Right cardiac atrium (tissue), 5 donors: ENCODE measurements at regions not wholly inside any gene's neighbourhood (a gene's known extent, or its start where the extent isn't known, plus 50 kb on each side); places are given as distances from the start of the nearest gene placed in this dataset.

Experiments
- ATAC-seq, 2 donors: fragments of 200-7000 bp; cut with Tn5 transposase; one replicate each; pipeline versions ENCODE4 v1.8.0 to v1.9.1; 2020; ENCODE audit warnings: moderate library complexity in 2 of 2, mild to moderate bottlenecking in 1 of 2
- DNase-seq, 3 donors: peaks; one replicate each; pipeline ENCODE4 v3.0.0-alpha.2; 2020
- H3K27ac ChIP-seq: one replicate; pipeline ENCODE4 v1.5.1; 2013; ENCODE audit warnings: mild to moderate bottlenecking, low read length, control low read depth, moderate library complexity
- H3K27me3 ChIP-seq: one replicate; pipeline ENCODE4 v1.6.1; 2013; ENCODE audit not compliant: control insufficient read depth, insufficient read depth
- H3K4me1 ChIP-seq: one replicate; pipeline ENCODE4 v1.6.1; 2013; ENCODE audit warnings: low read length; ENCODE audit not compliant: control insufficient read depth, insufficient read depth
- H3K4me3 ChIP-seq: one replicate; pipeline ENCODE4 v1.5.1; 2013; ENCODE audit warnings: low read length, control low read depth
- H3K9me3 ChIP-seq: one replicate; pipeline ENCODE4 v1.6.1; 2013; ENCODE audit warnings: low read length; ENCODE audit not compliant: control insufficient read depth
- WGBS: extraction: QIAGEN DNeasy Blood & Tissue Kit; methylation state at CpG from one replicate; pipeline ENCODE4 v1.1.7; 2013; 5-methylcytosine and 5-hydroxymethylcytosine counted together
- intact Hi-C, 4 donors: fragments of 100-400 bp; cut with DNase I; formaldehyde crosslinking; loops; one replicate each; pipeline versions ENCODE4 v1.11.0 to v1.14.0; 2022 to 2023
- donor health status: healthy with polysubstance abuse.
- donor health status: DM: no; HTN: yes; CAD: no.
- donor health status: DM: no; HTN: no; CAD: no.
- donor health status: DM: no; HTN: yes; CAD: no; lungs with severe emphysema.
- donor health status: DM: yes; HTN: yes; CAD: no.

DNA sequence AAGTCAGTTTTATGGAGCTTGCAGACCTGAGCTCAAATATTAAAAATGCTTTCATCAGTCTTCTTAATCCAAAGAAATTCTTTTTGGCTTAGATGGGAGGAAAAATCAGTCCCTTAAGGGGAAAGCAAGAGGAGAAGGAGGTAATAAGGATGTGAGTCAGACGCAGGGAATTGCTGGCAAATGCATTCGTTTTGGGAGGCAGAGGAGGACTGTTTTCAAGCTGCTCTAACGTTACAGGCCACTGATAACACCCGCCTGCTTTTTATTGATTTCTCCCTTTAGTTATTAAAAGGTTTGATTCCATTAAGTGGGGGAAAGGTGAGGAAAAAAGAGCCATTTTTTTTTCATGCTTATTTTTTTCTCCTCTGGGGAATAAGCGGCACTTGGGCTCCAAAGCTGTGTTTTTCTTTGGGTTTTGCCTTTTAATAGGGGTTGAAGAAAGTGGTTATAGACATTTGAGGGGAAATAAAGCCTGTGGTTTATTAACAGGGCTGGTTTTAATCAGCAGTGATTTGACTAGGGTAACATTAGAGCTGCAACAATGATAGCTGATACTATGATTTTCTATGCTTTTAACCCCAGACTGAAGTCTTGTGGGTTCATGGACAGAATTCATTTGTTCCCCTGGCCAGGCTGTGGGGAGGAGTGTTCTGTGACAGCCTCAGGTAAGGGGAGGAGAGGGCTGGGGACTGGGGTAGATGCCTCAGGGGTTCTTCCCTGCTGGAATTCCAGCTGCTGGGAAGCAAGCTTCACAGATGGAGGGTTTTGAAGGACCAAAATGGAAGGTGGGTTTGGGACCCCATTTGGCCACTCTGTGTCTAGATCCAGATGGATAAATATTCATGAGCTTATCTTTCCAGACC is 225.2 kb downstream of the GAS1 start:
- DNase-seq (peak; percentile 58 to 74 (median 64)), ATAC-seq (peak; percentile 89 to 92)
- WGBS: 42% methylated on average over 5 of the region's 5 CpGs
- Histone ChIP-seq H3K9me3 (no peaks in the 10 kb centered on the region), H3K27ac (peak overlapping the region; percentile 78), H3K4me3 (no peak overlapping the region), H3K27me3 (no peaks in the 10 kb centered on the region), H3K4me1 (no peaks in the 10 kb centered on the region)
- intact Hi-C loops: no loop called here

DNA sequence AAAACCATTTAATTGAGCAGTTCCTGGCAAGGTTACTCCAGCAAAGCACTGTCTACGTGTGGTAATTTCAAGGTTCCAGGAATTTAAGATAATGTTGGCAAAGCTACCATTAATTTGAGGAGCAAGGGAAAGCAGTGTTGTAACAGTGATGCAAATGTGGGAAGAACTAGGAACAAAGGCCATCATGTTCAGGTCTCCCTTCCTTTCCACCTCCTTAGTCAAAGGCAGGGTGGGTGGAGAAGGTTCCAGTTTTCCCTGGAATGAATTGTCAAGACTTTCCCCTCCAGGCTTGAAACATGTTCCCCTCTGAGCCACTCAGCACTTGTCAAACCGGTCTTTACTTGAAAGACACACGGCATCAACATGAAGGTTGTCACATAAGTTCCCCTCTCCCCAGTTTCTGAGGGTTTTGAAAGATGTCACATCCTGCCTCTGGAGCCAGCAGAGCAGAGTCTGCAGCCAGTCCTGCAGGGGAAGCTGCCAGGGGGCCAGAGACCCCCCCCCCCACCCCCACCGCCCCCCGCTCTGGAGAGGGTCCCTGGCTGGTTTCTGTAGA is 226.0 kb downstream of the GAS1 start:
- intact Hi-C loops: no loop called here
- 29% methylated on average over 5 of the region's 5 CpGs for WGBS
- peak; percentile 71 to 81 for ATAC-seq

GRCh38 chr9:86720639-86721225 is 226.6 kb downstream of the GAS1 start:
- H3K4me3 ChIP-seq: no peak overlapping the region
- intact Hi-C loops: no loop called here
- ATAC-seq (peak in 1 of 2 donors; percentile 69), DNase-seq (peak in 2 of 3 donors; percentile 52 to 56)
- H3K4me1 ChIP-seq: no peaks in the 10 kb centered on the region
- 93% methylated on average over 9 of the region's 9 CpGs for WGBS
- H3K27ac ChIP-seq: no peak overlapping the region
- no peaks in the 10 kb centered on the region for H3K27me3 ChIP-seq
- H3K9me3 ChIP-seq: no peaks in the 10 kb centered on the region

More for the DNA sequence above, 226.0 kb downstream of the GAS1 start:
- H3K9me3 ChIP-seq: no peaks in the 10 kb centered on the region
- H3K4me1 ChIP-seq: no peaks in the 10 kb centered on the region
- H3K27ac ChIP-seq: peak overlapping the region; percentile 79
- no peaks in the 10 kb centered on the region for H3K27me3 ChIP-seq
- no peak overlapping the region for H3K4me3 ChIP-seq
- DNase-seq: no peak

GRCh38 chr9:86718388-86719049 is 228.8 kb downstream of the GAS1 start:
- DNase-seq (no peak), ATAC-seq (peak in 1 of 2 donors; percentile 58)
- Histone ChIP-seq H3K4me3 (no peak overlapping the region), H3K27me3 (no peaks in the 10 kb centered on the region), H3K27ac (no peak overlapping the region), H3K9me3 (no peaks in the 10 kb centered on the region), H3K4me1 (no peaks in the 10 kb centered on the region)
- intact Hi-C loops: no loop called here
- WGBS: 47% methylated on average over 11 of the region's 11 CpGs

- Histone ChIP-seq H3K27me3 (no peaks in the 10 kb centered on the region), H3K9me3 (peaks cover 1% of the 10 kb centered on the region), H3K4me1 (no peaks in the 10 kb centered on the region), H3K4me3 (no peak overlapping the region), H3K27ac (no peak overlapping the region)
- 73% methylated on average over 4 of the region's 4 CpGs for WGBS
- intact Hi-C loops: no loop called here
- ATAC-seq: no peak
- DNase-seq: no peak
Observed at GRCh38 chr9:86716326-86716922, 230.9 kb downstream of the GAS1 start.

- peak in 1 of 2 donors; percentile 39 for ATAC-seq
- intact Hi-C loops: no loop called here
Observed at GRCh38 chr9:86714999-86715398, 232.3 kb downstream of the GAS1 start.

DNA sequence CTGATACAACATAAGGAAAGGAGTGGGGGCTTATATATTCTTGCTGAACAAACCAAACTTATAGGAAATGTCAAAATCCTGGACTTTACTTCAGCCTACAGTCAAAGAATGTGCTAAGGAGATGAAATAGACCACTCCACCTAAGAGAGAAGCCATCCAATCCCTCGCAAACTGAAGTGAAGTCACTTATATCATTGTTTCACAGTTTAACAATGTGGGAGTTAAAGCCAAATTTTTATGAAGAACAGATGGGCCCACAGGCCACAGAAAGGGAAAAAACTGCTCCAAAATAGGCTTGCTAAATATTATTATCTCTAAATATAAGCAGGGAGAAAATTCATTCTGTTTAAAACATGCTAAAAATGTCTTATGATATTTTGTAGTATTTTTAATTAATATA is 233.3 kb downstream of the GAS1 start:
- Histone ChIP-seq H3K9me3 (peaks cover 1% of the 10 kb centered on the region), H3K4me1 (no peaks in the 10 kb centered on the region), H3K4me3 (no peak overlapping the region), H3K27ac (no peak overlapping the region), H3K27me3 (no peaks in the 10 kb centered on the region)
- DNase-seq (no peak), ATAC-seq (no peak)
- intact Hi-C loops: no loop called here
- 60% methylated on average over 1 of the region's 1 CpG for WGBS

More at GRCh38 chr9:86714999-86715398, 232.3 kb downstream of the GAS1 start:
- no peaks in the 10 kb centered on the region for H3K4me1 ChIP-seq
- H3K9me3 ChIP-seq: peaks cover 1% of the 10 kb centered on the region
- no peaks in the 10 kb centered on the region for H3K27me3 ChIP-seq
- WGBS: 66% methylated on average over 4 of the region's 4 CpGs
- no peak overlapping the region for H3K4me3 ChIP-seq
- no peak overlapping the region for H3K27ac ChIP-seq
- no peak for DNase-seq

GRCh38 chr9:86713470-86713869 is 233.8 kb downstream of the GAS1 start:
- Histone ChIP-seq H3K27ac (no peak overlapping the region), H3K27me3 (no peaks in the 10 kb centered on the region), H3K4me3 (no peak overlapping the region), H3K9me3 (peaks cover 1% of the 10 kb centered on the region), H3K4me1 (no peaks in the 10 kb centered on the region)
- DNase-seq (no peak), ATAC-seq (no peak)
- intact Hi-C loops: no loop called here
- WGBS: 93% methylated on average over 2 of the region's 2 CpGs

DNA sequence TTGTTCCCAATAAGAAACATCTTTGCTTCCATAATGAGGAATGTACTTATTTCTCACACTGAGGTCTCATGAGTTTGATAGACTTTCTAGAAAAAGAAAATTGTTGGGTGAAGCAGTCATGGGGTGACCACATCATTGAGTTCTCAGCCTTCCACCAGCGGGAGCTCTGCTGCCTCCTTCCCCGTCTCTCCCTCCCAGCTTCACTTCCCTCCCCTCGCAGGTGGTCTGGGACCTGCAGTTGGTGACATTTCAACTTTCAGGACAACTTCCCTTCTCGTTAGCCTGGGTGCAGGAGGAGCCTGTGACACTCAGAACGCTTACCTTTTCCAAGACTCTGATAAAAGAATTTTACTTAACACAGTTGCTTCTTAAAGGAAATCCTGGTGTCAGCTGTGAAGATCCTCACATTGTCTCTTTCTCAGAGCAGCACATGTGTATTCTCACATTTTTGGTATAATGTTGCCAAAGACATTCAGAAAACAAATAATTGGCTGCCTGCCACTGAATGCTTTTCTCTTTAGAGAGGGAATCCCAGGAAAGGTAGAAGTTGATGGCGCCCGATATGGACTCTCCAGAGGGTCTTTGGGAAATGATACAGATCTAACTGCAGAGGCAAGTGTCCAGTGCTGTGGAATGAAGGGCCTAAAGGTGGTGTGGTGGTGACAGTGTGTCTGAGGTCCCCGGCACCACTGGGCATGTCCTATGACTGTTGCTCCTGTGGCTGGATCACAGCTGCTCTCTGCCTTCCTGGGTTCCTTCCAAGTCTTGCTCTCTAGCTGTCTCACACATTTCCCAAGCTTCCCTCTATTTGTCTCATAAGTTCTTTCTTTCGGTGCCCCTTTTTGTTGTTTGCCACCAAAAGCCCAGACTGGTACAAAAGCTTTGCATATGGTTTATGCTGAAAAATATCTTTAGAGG is 238.1 kb downstream of the GAS1 start:
- H3K9me3 ChIP-seq: peaks cover 1% of the 10 kb centered on the region
- WGBS: 66% methylated on average over 9 of the region's 9 CpGs
- peak; percentile 30 to 32 for ATAC-seq
- H3K4me3 ChIP-seq: no peak overlapping the region
- no peaks in the 10 kb centered on the region for H3K4me1 ChIP-seq
- intact Hi-C loops: no loop called here
- H3K27ac ChIP-seq: no peak overlapping the region
- no peaks in the 10 kb centered on the region for H3K27me3 ChIP-seq
- DNase-seq: no peak

DNA sequence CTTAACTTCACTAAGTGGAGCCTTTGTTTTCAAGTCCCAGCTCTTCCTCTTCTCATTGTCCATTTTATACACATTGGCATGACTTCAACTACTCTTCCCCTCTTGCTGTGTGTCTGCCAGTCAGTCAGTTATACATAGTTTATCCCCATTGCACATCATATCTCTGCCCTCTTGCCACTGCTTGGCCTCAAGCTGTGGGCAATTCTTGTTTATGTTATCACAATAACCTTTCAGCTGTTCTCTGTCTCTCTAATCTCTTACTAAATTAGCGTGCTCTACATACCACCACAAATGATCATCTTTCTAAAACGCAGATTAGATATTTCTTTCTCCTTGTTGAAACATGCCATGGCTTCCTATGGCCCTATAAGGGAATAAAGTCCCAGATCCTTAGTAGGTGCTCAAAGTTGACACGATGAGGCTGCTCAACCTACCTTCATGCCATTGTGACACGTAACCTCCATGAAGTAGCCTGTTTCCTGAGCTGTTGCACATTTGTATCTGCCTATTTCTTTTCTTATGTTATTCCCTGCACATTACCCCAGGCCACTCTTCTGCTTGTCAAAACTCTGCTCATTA is 239.3 kb downstream of the GAS1 start:
- peaks cover 1% of the 10 kb centered on the region for H3K9me3 ChIP-seq
- no peaks in the 10 kb centered on the region for H3K27me3 ChIP-seq
- no peak overlapping the region for H3K4me3 ChIP-seq
- DNase-seq (no peak), ATAC-seq (no peak)
- H3K27ac ChIP-seq: no peak overlapping the region
- no peaks in the 10 kb centered on the region for H3K4me1 ChIP-seq
- intact Hi-C loops: no loop called here
- WGBS: 69% methylated on average over 4 of the region's 4 CpGs
